ENCODE measurements at regions not wholly inside any gene's neighbourhood (a gene's known extent, or its start where the extent isn't known, plus 50 kb on each side); places are given as distances from the start of the nearest gene placed in this dataset.

- DNase-seq = no peak
Observed at GRCh38 chr7:38002689-38003088, 82.2 kb downstream of the EPDR1 start.

GRCh38 chr7:38006559-38006958 is 86.1 kb downstream of the EPDR1 start:
- DNase-seq = no peak

- no peak for DNase-seq
Observed at GRCh38 chr7:38007096-38007495, 86.7 kb downstream of the EPDR1 start.

GRCh38 chr7:38013246-38013645 is 92.8 kb downstream of the EPDR1 start:
- no peak for DNase-seq

- no peak for DNase-seq
Observed at GRCh38 chr7:38016567-38016966, 96.1 kb downstream of the EPDR1 start.

GRCh38 chr7:38017320-38017719 is 96.9 kb downstream of the EPDR1 start:
- DNase-seq = no peak

- no peak for DNase-seq
Observed at GRCh38 chr7:38020121-38020785, 99.8 kb downstream of the EPDR1 start.

GRCh38 chr7:38021892-38022291 is 101.5 kb downstream of the EPDR1 start:
- DNase-seq = no peak

- no peak for DNase-seq
Observed at GRCh38 chr7:38025815-38026214, 105.4 kb downstream of the EPDR1 start.

- no peak for DNase-seq
Observed at GRCh38 chr7:38027884-38028455, 107.5 kb downstream of the EPDR1 start.

GRCh38 chr7:38034062-38034908 is 113.8 kb downstream of the EPDR1 start:
- DNase-seq = no peak

GRCh38 chr7:38040831-38041230 is 120.4 kb downstream of the EPDR1 start:
- DNase-seq = no peak

GRCh38 chr7:38049679-38050078 is 128.4 kb upstream of the STARD3NL start:
- no peak for DNase-seq

GRCh38 chr7:38051311-38051710 is 126.7 kb upstream of the STARD3NL start:
- DNase-seq = no peak

GRCh38 chr7:38051786-38052185 is 126.3 kb upstream of the STARD3NL start:
- DNase-seq = no peak

GRCh38 chr7:38052786-38053185 is 125.3 kb upstream of the STARD3NL start:
- no peak for DNase-seq

GRCh38 chr7:38054199-38054598 is 123.8 kb upstream of the STARD3NL start:
- no peak for DNase-seq

GRCh38 chr7:38057829-38058228 is 120.2 kb upstream of the STARD3NL start:
- DNase-seq = no peak

- DNase-seq = no peak
Observed at GRCh38 chr7:38060116-38060515, 117.9 kb upstream of the STARD3NL start.

- DNase-seq = no peak
Observed at GRCh38 chr7:38060637-38061036, 117.4 kb upstream of the STARD3NL start.

- no peak for DNase-seq
Observed at GRCh38 chr7:38066391-38066790, 111.7 kb upstream of the STARD3NL start.

GRCh38 chr7:38068461-38068860 is 109.6 kb upstream of the STARD3NL start:
- no peak for DNase-seq

GRCh38 chr7:38069052-38069451 is 109.0 kb upstream of the STARD3NL start:
- DNase-seq = no peak

GRCh38 chr7:38070718-38071117 is 107.3 kb upstream of the STARD3NL start:
- DNase-seq = no peak

Data from DMS79 treated with DMSO at 0.1 percent for 48 hours (cell line).